HepG2 (cell line): ENCODE measurements at regions not wholly inside any gene's neighbourhood (a gene's known extent, or its start where the extent isn't known, plus 50 kb on each side); places are given as distances from the start of the nearest gene placed in this dataset.

Experiments used
- ARID4A ChIP-seq: sonication (generic); formaldehyde crosslinking; IDR thresholded peaks from 2 replicates; pipeline ENCODE4 v1.5.0; 2020; ENCODE audit warnings: mild to moderate bottlenecking, missing genetic modification reagents, borderline replicate concordance
- CEBPG ChIP-seq: IDR thresholded peaks from 2 replicates; pipeline ENCODE4 v1.6.1; 2016
- GZF1 ChIP-seq: sonication (generic); formaldehyde crosslinking; IDR thresholded peaks from 2 replicates; pipeline ENCODE4 v1.5.1; 2020; ENCODE audit warnings: mild to moderate bottlenecking, missing genetic modification reagents
- HES4 ChIP-seq: sonication (generic); formaldehyde crosslinking; IDR thresholded peaks from 2 replicates; pipeline ENCODE4 v1.9.0; 2021; ENCODE audit warnings: mild to moderate bottlenecking, missing genetic modification reagents, borderline replicate concordance
- HNF1B ChIP-seq: sonication (generic); formaldehyde crosslinking; IDR thresholded peaks from 2 replicates; pipeline ENCODE4 v1.5.1; 2020; ENCODE audit warnings: mild to moderate bottlenecking, moderate library complexity, missing genetic modification reagents
- KDM5B ChIP-seq: sonication (generic); formaldehyde crosslinking; IDR thresholded peaks from 2 replicates; pipeline ENCODE4 v1.4.0; 2020; ENCODE audit warnings: missing genetic modification reagents, mild to moderate bottlenecking, borderline replicate concordance
- PHF21A ChIP-seq: sonication (generic); formaldehyde crosslinking; IDR thresholded peaks from 2 replicates; pipeline ENCODE4 v1.5.0; 2020; ENCODE audit warnings: mild to moderate bottlenecking, missing genetic modification reagents
- TCF7L2 ChIP-seq: IDR thresholded peaks from 2 replicates; pipeline ENCODE4 v1.6.1; 2011; ENCODE audit warnings: mild to moderate bottlenecking, low read depth, low read length, moderate library complexity
- TOPORS ChIP-seq: sonication (generic); formaldehyde crosslinking; IDR thresholded peaks from 2 replicates; pipeline ENCODE4 v1.8.0; 2023; ENCODE audit warnings: mild to moderate bottlenecking, missing genetic modification reagents
- TRIM24 ChIP-seq: sonication (generic); formaldehyde crosslinking; IDR thresholded peaks from 2 replicates; pipeline ENCODE4 v1.8.0; 2022; ENCODE audit warnings: mild to moderate bottlenecking, missing genetic modification reagents
- ZMYM4 ChIP-seq: sonication (generic); formaldehyde crosslinking; IDR thresholded peaks from 2 replicates; pipeline ENCODE4 v1.8.1; 2023; ENCODE audit warnings: mild to moderate bottlenecking, missing genetic modification reagents
- ZNF160 ChIP-seq: sonication (generic); formaldehyde crosslinking; IDR thresholded peaks from 2 replicates; pipeline ENCODE4 v1.8.0; 2022; ENCODE audit warnings: mild to moderate bottlenecking, inconsistent platforms, missing genetic modification reagents
- ZNF496 ChIP-seq: sonication (generic); formaldehyde crosslinking; IDR thresholded peaks from 2 replicates; pipeline ENCODE4 v1.8.1; 2023; ENCODE audit warnings: mild to moderate bottlenecking, moderate library complexity, missing genetic modification reagents; ENCODE audit not compliant: insufficient replicate concordance
- ZNF644 ChIP-seq: IDR thresholded peaks from 2 replicates; pipeline ENCODE4 v1.6.1; 2016; ENCODE audit warnings: low read depth
- ZNF720 ChIP-seq: sonication (generic); formaldehyde crosslinking; IDR thresholded peaks from 2 replicates; pipeline ENCODE4 v1.4.0; 2020; ENCODE audit warnings: missing genetic modification reagents
- ZSCAN22 ChIP-seq: sonication (generic); formaldehyde crosslinking; IDR thresholded peaks from 2 replicates; pipeline ENCODE4 v1.4.0; 2020; ENCODE audit warnings: mild to moderate bottlenecking, missing genetic modification reagents
- TF ChIP-seq, protein P1 (sequence below): sonication (generic); formaldehyde crosslinking; IDR thresholded peaks from 2 replicates; pipeline ENCODE4 v1.4.0; 2020; ENCODE audit warnings: missing genetic modification reagents
- TF ChIP-seq, protein P2 (sequence below): sonication (generic); formaldehyde crosslinking; IDR thresholded peaks from 2 replicates; pipeline ENCODE4 v1.4.0; 2020; ENCODE audit warnings: mild to moderate bottlenecking, missing genetic modification reagents

DNA sequence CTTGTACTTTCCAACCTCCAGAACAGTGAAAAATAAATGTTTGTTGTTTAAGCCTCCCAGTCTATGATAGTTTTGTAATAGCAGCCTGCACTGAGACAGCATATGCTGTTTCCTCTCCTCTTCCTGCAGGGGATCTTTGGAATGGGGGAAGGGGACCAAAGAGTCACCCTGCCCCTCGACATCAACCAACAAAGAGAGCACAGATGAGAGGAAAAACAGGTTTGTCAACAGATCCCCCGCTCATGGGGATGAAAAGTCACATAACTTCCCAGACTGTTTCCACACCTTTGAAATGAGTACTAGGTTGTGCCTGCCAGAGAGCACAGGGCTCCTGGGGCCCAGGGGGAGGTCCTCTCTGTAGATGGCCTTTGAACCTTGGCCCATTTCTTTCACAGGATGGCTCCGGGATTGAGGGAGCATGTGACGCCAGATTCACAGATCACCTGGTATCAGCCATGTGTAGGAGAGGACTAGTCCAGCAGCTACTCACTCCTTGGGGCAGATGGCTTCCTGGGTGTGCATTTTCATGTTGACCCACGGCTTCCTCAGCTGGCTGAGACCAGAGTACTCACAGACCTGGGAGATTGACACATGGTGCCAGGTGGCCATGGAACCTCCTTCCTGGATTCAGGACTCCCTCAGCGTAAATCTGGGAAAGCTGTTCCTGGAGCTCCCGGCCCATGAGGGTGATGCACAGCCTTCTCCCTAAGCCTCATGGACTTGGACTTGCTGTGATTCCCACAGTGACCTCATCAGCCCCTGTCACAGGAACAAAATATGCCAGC, 125.6 kb downstream of the CXCL12 start (continued):
- TF ChIP-seq ARID4A (CRISPR knock-in tag) (peak; percentile 52; the same call in 1 of the 2 replicates), GZF1 (CRISPR knock-in tag) (no peak), ZNF644 (CRISPR knock-in tag) (peak; percentile 86), TCF7L2 (peak; percentile 57; the same call in 1 of the 2 replicates), PHF21A (CRISPR knock-in tag) (peak; percentile 98), ZSCAN22 (0 out of 2 replicates have a peak, but pooled peaks have one; percentile 78), ZNF720 (CRISPR knock-in tag) (no peak), TRIM24 (CRISPR knock-in tag) (peak; percentile 94), CEBPG (CRISPR knock-in tag) (no peak; the same call in 1 of the 2 replicates), ZMYM4 (CRISPR knock-in tag) (peak; percentile 97), HNF1B (CRISPR knock-in tag) (peak; percentile 95), HES4 (peak; percentile 86; the same call in 1 of the 2 replicates), KDM5B (CRISPR knock-in tag) (peak; percentile 89), TOPORS (CRISPR knock-in tag) (peak; percentile 79), ZNF496 (CRISPR knock-in tag) (no peak), ZNF160 (CRISPR knock-in tag) (no peak; the same call in 1 of the 2 replicates)
- TF ChIP-seq, protein P1, sequence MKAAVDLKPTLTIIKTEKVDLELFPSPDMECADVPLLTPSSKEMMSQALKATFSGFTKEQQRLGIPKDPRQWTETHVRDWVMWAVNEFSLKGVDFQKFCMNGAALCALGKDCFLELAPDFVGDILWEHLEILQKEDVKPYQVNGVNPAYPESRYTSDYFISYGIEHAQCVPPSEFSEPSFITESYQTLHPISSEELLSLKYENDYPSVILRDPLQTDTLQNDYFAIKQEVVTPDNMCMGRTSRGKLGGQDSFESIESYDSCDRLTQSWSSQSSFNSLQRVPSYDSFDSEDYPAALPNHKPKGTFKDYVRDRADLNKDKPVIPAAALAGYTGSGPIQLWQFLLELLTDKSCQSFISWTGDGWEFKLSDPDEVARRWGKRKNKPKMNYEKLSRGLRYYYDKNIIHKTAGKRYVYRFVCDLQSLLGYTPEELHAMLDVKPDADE (CRISPR knock-in tag), result no peak
- TF ChIP-seq, protein P2, sequence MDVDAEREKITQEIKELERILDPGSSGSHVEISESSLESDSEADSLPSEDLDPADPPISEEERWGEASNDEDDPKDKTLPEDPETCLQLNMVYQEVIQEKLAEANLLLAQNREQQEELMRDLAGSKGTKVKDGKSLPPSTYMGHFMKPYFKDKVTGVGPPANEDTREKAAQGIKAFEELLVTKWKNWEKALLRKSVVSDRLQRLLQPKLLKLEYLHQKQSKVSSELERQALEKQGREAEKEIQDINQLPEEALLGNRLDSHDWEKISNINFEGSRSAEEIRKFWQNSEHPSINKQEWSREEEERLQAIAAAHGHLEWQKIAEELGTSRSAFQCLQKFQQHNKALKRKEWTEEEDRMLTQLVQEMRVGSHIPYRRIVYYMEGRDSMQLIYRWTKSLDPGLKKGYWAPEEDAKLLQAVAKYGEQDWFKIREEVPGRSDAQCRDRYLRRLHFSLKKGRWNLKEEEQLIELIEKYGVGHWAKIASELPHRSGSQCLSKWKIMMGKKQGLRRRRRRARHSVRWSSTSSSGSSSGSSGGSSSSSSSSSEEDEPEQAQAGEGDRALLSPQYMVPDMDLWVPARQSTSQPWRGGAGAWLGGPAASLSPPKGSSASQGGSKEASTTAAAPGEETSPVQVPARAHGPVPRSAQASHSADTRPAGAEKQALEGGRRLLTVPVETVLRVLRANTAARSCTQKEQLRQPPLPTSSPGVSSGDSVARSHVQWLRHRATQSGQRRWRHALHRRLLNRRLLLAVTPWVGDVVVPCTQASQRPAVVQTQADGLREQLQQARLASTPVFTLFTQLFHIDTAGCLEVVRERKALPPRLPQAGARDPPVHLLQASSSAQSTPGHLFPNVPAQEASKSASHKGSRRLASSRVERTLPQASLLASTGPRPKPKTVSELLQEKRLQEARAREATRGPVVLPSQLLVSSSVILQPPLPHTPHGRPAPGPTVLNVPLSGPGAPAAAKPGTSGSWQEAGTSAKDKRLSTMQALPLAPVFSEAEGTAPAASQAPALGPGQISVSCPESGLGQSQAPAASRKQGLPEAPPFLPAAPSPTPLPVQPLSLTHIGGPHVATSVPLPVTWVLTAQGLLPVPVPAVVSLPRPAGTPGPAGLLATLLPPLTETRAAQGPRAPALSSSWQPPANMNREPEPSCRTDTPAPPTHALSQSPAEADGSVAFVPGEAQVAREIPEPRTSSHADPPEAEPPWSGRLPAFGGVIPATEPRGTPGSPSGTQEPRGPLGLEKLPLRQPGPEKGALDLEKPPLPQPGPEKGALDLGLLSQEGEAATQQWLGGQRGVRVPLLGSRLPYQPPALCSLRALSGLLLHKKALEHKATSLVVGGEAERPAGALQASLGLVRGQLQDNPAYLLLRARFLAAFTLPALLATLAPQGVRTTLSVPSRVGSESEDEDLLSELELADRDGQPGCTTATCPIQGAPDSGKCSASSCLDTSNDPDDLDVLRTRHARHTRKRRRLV (CRISPR knock-in tag), result 0 out of 2 replicates have a peak, but pooled peaks have one; percentile 72
